ENCODE measurements at regions not wholly inside any gene's neighbourhood (a gene's known extent, or its start where the extent isn't known, plus 50 kb on each side); places are given as distances from the start of the nearest gene placed in this dataset.

DNA sequence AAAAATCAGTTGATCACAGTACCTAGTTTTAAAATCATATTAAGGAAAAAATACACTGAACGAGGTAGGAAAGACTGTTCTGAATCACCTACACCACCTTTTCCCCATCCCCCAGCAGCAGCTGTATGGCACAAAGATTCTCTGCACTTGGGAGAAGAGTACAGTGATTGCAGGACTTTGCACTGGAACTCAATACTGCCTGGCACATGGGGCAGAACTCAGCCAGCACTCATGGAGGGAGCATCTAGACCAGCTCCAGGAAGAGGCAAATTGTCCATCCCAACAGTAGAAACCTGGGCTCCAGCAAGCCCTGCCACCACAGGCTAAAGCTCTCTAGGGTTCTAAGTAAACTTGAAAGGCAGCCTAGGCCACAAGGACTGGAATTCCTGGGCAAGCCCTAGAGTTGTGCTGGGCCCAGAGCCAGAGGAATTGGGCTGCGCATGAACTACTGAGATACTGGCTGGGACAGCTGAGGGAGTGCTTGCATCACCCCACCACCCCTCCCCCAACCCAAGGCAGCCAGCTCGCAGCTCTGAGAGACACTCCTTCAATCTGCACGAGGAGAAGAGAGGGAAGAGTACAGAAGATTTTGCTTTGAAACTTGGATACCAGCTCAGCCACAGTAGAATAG lies 654.4 kb upstream of the CDH6 start:
- intact Hi-C loops (cut with DNase I; ENCODE audit: low total_unique reads), result no loop called here
- 57% methylated on average over 4 of the region's 4 CpGs; no CpG with 5 or more reads in 1 of the 2 donors for WGBS, 2 donors (ENCODE audit: low coverage in 1 of 2)
- no peaks in the 10 kb centered on the region for H3K9me3 ChIP-seq
- H3K36me3 ChIP-seq, result no peaks in the 10 kb centered on the region
- no peaks in the 10 kb centered on the region for H3K4me1 ChIP-seq
- DNase-seq, result no peak
- H3K27me3 ChIP-seq, result no peaks in the 10 kb centered on the region
- in situ Hi-C loops (cut with MboI; ENCODE audit: low pct_ligation_motif_present in 1 of 4, low pct_unique_long_range_greater_than_20kb in 1 of 4, low sequenced_read_pairs in 3 of 4), result no loop called here
- no peak overlapping the region for H3K27ac ChIP-seq
- no peak overlapping the region for H3K4me3 ChIP-seq
- no peak for TF ChIP-seq POLR2A (IDR thresholded peaks at IDR 0.05)
- TF ChIP-seq POLR2AphosphoS5 (IDR thresholded peaks at IDR 0.05), result no peak
- TF ChIP-seq EP300 (IDR thresholded peaks at IDR 0.05; ENCODE audit: low read depth), result no peak
- TF ChIP-seq, protein P1, sequence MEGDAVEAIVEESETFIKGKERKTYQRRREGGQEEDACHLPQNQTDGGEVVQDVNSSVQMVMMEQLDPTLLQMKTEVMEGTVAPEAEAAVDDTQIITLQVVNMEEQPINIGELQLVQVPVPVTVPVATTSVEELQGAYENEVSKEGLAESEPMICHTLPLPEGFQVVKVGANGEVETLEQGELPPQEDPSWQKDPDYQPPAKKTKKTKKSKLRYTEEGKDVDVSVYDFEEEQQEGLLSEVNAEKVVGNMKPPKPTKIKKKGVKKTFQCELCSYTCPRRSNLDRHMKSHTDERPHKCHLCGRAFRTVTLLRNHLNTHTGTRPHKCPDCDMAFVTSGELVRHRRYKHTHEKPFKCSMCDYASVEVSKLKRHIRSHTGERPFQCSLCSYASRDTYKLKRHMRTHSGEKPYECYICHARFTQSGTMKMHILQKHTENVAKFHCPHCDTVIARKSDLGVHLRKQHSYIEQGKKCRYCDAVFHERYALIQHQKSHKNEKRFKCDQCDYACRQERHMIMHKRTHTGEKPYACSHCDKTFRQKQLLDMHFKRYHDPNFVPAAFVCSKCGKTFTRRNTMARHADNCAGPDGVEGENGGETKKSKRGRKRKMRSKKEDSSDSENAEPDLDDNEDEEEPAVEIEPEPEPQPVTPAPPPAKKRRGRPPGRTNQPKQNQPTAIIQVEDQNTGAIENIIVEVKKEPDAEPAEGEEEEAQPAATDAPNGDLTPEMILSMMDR (IDR thresholded peaks at IDR 0.05), result no peak

DNA sequence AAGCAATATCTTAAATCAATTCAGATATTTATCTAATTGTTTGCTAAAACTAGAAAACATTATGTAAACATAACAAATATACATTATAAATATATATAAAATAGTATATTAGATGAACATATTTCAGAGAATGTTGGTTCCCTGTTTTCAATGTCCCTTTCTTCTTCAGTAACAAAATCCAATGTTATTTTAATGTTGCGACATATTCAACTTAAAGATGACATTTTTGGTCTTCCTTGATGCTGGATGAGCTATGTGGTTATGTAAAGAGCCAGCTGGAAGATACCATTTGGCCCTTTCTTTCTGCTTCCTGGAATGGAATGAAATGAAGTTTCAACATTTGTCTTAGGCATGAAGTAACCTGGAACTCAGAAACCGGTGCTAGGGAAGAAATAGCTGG lies 668.1 kb upstream of the CDH6 start:
- in situ Hi-C loops (cut with MboI; ENCODE audit: low pct_ligation_motif_present in 1 of 4, low pct_unique_long_range_greater_than_20kb in 1 of 4, low sequenced_read_pairs in 3 of 4), result no loop called here
- no peak for DNase-seq
- WGBS, 2 donors (ENCODE audit: low coverage in 1 of 2), result 82 to 92% methylated on average over 2 of the region's 2 CpGs
- Histone ChIP-seq H3K27ac (no peak overlapping the region), H3K4me3 (no peak overlapping the region), H3K27me3 (no peaks in the 10 kb centered on the region), H3K36me3 (no peaks in the 10 kb centered on the region), H3K4me1 (no peaks in the 10 kb centered on the region), H3K9me3 (no peaks in the 10 kb centered on the region)
- intact Hi-C loops (cut with DNase I; ENCODE audit: low total_unique reads), result no loop called here
- no peak for TF ChIP-seq POLR2A (IDR thresholded peaks at IDR 0.05)
- TF ChIP-seq EP300 (IDR thresholded peaks at IDR 0.05; ENCODE audit: low read depth), result no peak
- TF ChIP-seq, protein P1 (IDR thresholded peaks at IDR 0.05), result no peak
- no peak for TF ChIP-seq POLR2AphosphoS5 (IDR thresholded peaks at IDR 0.05)

DNA sequence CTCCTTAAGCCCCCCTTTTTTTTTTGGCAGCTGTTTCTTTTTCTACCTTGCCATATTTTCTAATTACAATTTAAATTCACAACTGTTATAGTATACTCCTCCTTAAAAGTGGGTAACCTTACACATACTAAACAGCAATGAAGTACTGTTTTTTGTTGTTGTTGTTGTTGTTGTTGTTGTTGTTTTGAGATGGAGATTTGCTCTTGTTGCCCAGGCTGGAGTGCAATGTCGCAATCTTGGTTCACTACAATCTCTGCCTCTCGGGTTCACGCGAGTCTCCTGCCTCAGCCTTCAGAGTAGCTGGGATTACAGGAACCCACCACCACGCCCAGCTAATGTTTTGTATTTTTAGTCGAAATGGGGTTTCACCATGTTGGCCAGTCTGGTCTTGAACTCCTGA lies 669.1 kb upstream of the CDH6 start:
- Histone ChIP-seq H3K27me3 (no peaks in the 10 kb centered on the region), H3K27ac (no peak overlapping the region), H3K4me3 (no peak overlapping the region), H3K9me3 (no peaks in the 10 kb centered on the region), H3K36me3 (no peaks in the 10 kb centered on the region), H3K4me1 (no peaks in the 10 kb centered on the region)
- TF ChIP-seq, protein P1 (IDR thresholded peaks at IDR 0.05), result no peak
- TF ChIP-seq EP300 (IDR thresholded peaks at IDR 0.05; ENCODE audit: low read depth) (no peak), POLR2AphosphoS5 (IDR thresholded peaks at IDR 0.05) (no peak), POLR2A (IDR thresholded peaks at IDR 0.05) (no peak)
- in situ Hi-C loops (cut with MboI; ENCODE audit: low pct_ligation_motif_present in 1 of 4, low pct_unique_long_range_greater_than_20kb in 1 of 4, low sequenced_read_pairs in 3 of 4) (no loop called here), intact Hi-C loops (cut with DNase I; ENCODE audit: low total_unique reads) (no loop called here)
- 89 to 96% methylated on average over 5 to 6 of the region's 6 CpGs for WGBS, 2 donors (ENCODE audit: low coverage in 1 of 2)
- DNase-seq, result no peak

DNA sequence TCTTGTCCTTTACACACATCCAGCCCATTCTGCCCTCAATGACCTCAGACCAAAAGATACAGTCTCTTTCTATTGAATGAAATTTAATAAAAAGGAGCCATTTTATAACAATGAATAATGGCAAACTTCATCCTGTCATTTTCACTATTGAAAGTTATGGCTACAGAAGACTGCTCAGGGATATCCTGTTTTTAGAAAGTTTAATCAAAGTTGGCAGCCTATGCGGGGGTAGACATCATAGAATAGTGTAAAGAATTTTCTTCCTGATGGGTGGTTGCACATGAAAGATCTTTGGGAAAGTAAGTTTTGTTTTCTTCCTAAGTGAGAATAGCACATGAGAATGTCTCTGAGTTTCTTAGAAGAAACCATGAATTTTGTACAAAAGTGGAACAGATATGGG lies 670.4 kb upstream of the CDH6 start:
- in situ Hi-C loops (cut with MboI; ENCODE audit: low pct_ligation_motif_present in 1 of 4, low pct_unique_long_range_greater_than_20kb in 1 of 4, low sequenced_read_pairs in 3 of 4) (no loop called here), intact Hi-C loops (cut with DNase I; ENCODE audit: low total_unique reads) (no loop called here)
- Histone ChIP-seq H3K36me3 (no peaks in the 10 kb centered on the region), H3K27ac (no peak overlapping the region), H3K27me3 (no peaks in the 10 kb centered on the region), H3K4me3 (no peak overlapping the region), H3K4me1 (no peaks in the 10 kb centered on the region), H3K9me3 (no peaks in the 10 kb centered on the region)
- TF ChIP-seq POLR2A (IDR thresholded peaks at IDR 0.05) (no peak), EP300 (IDR thresholded peaks at IDR 0.05; ENCODE audit: low read depth) (no peak), POLR2AphosphoS5 (IDR thresholded peaks at IDR 0.05) (no peak)
- TF ChIP-seq, protein P1 (IDR thresholded peaks at IDR 0.05), result no peak
- 88 to 91% methylated on average over 1 of the region's 1 CpG for WGBS, 2 donors (ENCODE audit: low coverage in 1 of 2)
- DNase-seq, result no peak
